ENCODE measurements at regions not wholly inside any gene's neighbourhood (a gene's known extent, or its start where the extent isn't known, plus 50 kb on each side); places are given as distances from the start of the nearest gene placed in this dataset.

- ATAC-seq (ENCODE audit: low FRiP score) (no peak), DNase-seq (ENCODE audit: low spot score) (no peak)
- no peak for TF ChIP-seq CTCF (IDR thresholded peaks at IDR 0.05)
Measured at GRCh38 chr4:31383767-31384166, 663.6 kb downstream of the PCDH7 start.

GRCh38 chr4:31390849-31391248, 670.7 kb downstream of the PCDH7 start:
- ATAC-seq (ENCODE audit: low FRiP score) (no peak), DNase-seq (ENCODE audit: low spot score) (no peak)
- TF ChIP-seq CTCF (IDR thresholded peaks at IDR 0.05): no peak

DNA sequence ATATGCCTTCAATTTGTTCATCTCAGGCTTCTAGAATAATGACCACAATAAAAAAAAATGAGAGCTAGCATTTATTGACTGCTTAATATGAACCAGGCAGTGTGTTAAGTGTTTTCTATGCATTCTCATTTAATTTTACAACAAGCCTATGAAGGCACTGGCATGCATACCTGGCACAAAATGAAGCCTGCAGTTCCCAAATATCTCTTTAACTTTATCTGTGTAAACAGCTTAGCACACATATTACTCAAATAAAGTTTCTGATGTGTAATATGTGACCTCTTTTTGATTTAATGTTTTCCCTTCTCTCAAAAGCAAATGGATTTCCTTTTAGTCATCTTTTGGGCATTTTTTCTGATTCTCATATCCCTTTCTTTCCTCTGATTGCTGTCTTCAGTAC, 671.8 kb downstream of the PCDH7 start:
- DNase-seq (ENCODE audit: low spot score) (no peak), ATAC-seq (ENCODE audit: low FRiP score) (no peak)
- no peak for TF ChIP-seq CTCF (IDR thresholded peaks at IDR 0.05)

DNA sequence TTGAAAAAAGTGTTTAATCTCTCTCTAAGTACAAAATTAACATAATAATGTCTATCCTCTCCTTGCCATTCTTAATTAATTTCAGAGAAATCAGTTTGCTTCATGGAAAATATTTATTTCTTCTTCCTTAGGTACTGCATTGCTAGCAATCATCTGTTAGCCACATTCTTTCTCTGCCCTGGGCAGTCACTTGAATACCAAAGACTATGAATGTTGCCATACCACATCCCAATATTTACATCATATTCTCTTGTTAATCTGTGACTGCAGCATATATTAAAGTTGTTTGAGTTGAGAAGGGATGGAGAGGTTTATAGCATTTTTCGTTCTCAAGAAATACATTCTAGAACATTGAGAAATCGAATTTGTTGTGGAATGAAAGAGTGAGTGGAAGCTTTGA, 672.8 kb downstream of the PCDH7 start:
- ATAC-seq (ENCODE audit: low FRiP score) (no peak), DNase-seq (ENCODE audit: low spot score) (no peak)
- no peak for TF ChIP-seq CTCF (IDR thresholded peaks at IDR 0.05)

- DNase-seq (ENCODE audit: low spot score) (no peak), ATAC-seq (ENCODE audit: low FRiP score) (no peak)
- no peak for TF ChIP-seq CTCF (IDR thresholded peaks at IDR 0.05)
Measured at GRCh38 chr4:31408121-31408520, 688.0 kb downstream of the PCDH7 start.

DNA sequence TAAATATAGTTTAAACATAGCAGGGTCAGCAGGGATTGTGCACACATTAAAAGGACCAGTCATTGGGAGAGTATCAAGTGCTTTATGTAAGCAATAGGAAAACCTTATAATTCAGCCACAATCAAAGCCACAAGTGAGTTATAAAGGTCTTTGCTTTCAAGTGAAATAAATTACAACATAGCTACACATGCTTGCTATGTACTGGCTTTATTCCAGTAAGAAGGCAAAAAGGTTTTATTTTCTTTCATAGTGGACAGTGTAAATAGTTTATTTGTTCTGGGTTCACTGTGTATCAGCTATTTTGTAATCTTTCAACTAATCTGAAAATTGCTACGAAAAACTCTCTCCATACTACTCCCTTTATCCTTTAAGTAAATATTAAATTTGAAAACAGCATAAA, 691.4 kb downstream of the PCDH7 start:
- DNase-seq (ENCODE audit: low spot score) (no peak), ATAC-seq (ENCODE audit: low FRiP score) (no peak)
- TF ChIP-seq CTCF (IDR thresholded peaks at IDR 0.05): no peak

DNA sequence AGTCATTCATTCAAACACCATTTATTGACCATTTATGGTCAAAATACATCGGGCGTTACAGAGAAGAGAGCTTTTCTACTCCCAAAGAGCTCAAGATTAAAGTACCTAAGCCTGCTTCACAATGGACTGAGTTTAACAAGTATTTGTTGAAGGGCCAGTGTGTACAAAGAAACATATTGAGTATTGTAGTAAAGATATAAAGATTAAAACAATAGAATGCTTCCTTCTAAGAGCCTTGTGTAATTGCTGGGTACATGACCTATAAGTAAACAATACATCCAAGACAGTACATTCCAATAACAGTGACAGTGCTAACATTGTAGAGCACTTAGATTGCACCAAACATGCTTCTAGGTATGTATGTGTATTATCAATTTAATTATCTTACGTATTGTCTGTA, 695.5 kb downstream of the PCDH7 start:
- DNase-seq (ENCODE audit: low spot score) (no peak), ATAC-seq (ENCODE audit: low FRiP score) (no peak)
- TF ChIP-seq CTCF (IDR thresholded peaks at IDR 0.05): no peak

Data from omental fat pad (tissue), 3 donors.